ENCODE measurements at regions not wholly inside any gene's neighbourhood (a gene's known extent, or its start where the extent isn't known, plus 50 kb on each side); places are given as distances from the start of the nearest gene placed in this dataset.

DNA sequence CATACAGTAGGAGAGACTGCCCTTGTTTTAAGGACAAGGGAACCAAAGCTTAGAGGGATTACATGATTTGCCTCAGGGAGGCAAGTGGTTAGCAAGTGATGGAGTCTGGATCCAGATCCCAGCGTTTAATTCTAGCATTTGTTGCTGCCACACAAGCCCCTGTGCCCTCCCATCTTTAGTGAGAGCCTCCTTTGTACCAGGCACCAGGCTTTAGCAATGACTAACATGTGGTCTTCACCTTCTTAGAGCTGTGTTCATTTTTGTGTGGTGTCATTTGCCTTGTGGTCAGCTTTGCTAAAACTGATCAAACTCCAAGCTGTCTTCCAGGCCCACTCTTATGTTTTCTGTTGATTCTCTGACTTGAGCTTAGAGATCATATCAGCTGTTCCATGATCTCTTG, 290.5 kb downstream of the RPLP1 start:
- TF ChIP-seq POLR2A (IDR thresholded peaks at IDR 0.05; ENCODE audit: low read length) (no peak), GATA1 (IDR thresholded peaks at IDR 0.05; ENCODE audit: low read depth, low read length) (no peak)
